HL-60 (cell line): ENCODE measurements at regions not wholly inside any gene's neighbourhood (a gene's known extent, or its start where the extent isn't known, plus 50 kb on each side); places are given as distances from the start of the nearest gene placed in this dataset.

Source experiments
- DNase-seq, 2 experiments: peaks; one replicate each; pipeline ENCODE4 v3.0.0-alpha.2; 2010 to 2020; ENCODE audit warnings: low read depth in 1 of 2, low spot score in 1 of 2
- H3K27ac ChIP-seq: fragments of 250-450 bp; sonication (Bioruptor Pico); replicated peaks from 2 replicates; pipeline ENCODE4 v1.5.1; 2020; ENCODE audit warnings: mild to moderate bottlenecking, moderate library complexity
- H3K27me3 ChIP-seq: fragments of 250-450 bp; sonication (Bioruptor Pico); 2 replicates; pipeline ENCODE4 v1.5.1; 2021; ENCODE audit warnings: mild to moderate bottlenecking, moderate library complexity; ENCODE audit not compliant: insufficient read depth, poor library complexity, severe bottlenecking
- H3K4me3 ChIP-seq: replicated peaks from 2 replicates; pipeline ENCODE4 v1.5.1; 2011; ENCODE audit warnings: mild to moderate bottlenecking, control low read depth, low read length; ENCODE audit not compliant: insufficient read depth
- GABPA ChIP-seq: IDR thresholded peaks from 2 replicates; pipeline ENCODE4 v1.6.1; 2012; ENCODE audit warnings: low read depth
- POLR2AphosphoS5 ChIP-seq: IDR thresholded peaks from 2 replicates; pipeline ENCODE4 v1.6.1; 2012; ENCODE audit warnings: low read depth
- SPI1 ChIP-seq: IDR thresholded peaks from 2 replicates; pipeline ENCODE4 v1.6.1; 2012; ENCODE audit warnings: low read depth, mild to moderate bottlenecking, borderline replicate concordance
- TF ChIP-seq, protein P1 (sequence below): IDR thresholded peaks from one replicate; pipeline ENCODE4 v1.5.1; 2011; ENCODE audit warnings: low read length, control low read depth, inconsistent platforms; ENCODE audit not compliant: insufficient read depth
- TF ChIP-seq, protein P2 (sequence below): IDR thresholded peaks from 2 replicates; pipeline ENCODE4 v1.6.1; 2012; ENCODE audit warnings: low read depth; ENCODE audit not compliant: insufficient replicate concordance

GRCh38 chr5:62718324-62718723, 139.7 kb downstream of the LRRC70 start:
- Histone ChIP-seq H3K4me3 (no peak overlapping the region), H3K27me3 (no peaks in the 10 kb centered on the region), H3K27ac (no peak overlapping the region)
- no peak for DNase-seq
- TF ChIP-seq POLR2AphosphoS5 (no peak), GABPA (no peak), SPI1 (no peak)
- TF ChIP-seq, protein P1, sequence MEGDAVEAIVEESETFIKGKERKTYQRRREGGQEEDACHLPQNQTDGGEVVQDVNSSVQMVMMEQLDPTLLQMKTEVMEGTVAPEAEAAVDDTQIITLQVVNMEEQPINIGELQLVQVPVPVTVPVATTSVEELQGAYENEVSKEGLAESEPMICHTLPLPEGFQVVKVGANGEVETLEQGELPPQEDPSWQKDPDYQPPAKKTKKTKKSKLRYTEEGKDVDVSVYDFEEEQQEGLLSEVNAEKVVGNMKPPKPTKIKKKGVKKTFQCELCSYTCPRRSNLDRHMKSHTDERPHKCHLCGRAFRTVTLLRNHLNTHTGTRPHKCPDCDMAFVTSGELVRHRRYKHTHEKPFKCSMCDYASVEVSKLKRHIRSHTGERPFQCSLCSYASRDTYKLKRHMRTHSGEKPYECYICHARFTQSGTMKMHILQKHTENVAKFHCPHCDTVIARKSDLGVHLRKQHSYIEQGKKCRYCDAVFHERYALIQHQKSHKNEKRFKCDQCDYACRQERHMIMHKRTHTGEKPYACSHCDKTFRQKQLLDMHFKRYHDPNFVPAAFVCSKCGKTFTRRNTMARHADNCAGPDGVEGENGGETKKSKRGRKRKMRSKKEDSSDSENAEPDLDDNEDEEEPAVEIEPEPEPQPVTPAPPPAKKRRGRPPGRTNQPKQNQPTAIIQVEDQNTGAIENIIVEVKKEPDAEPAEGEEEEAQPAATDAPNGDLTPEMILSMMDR = no peak
- TF ChIP-seq, protein P2, sequence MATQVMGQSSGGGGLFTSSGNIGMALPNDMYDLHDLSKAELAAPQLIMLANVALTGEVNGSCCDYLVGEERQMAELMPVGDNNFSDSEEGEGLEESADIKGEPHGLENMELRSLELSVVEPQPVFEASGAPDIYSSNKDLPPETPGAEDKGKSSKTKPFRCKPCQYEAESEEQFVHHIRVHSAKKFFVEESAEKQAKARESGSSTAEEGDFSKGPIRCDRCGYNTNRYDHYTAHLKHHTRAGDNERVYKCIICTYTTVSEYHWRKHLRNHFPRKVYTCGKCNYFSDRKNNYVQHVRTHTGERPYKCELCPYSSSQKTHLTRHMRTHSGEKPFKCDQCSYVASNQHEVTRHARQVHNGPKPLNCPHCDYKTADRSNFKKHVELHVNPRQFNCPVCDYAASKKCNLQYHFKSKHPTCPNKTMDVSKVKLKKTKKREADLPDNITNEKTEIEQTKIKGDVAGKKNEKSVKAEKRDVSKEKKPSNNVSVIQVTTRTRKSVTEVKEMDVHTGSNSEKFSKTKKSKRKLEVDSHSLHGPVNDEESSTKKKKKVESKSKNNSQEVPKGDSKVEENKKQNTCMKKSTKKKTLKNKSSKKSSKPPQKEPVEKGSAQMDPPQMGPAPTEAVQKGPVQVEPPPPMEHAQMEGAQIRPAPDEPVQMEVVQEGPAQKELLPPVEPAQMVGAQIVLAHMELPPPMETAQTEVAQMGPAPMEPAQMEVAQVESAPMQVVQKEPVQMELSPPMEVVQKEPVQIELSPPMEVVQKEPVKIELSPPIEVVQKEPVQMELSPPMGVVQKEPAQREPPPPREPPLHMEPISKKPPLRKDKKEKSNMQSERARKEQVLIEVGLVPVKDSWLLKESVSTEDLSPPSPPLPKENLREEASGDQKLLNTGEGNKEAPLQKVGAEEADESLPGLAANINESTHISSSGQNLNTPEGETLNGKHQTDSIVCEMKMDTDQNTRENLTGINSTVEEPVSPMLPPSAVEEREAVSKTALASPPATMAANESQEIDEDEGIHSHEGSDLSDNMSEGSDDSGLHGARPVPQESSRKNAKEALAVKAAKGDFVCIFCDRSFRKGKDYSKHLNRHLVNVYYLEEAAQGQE = no peak

- Histone ChIP-seq H3K4me3 (no peak overlapping the region), H3K27ac (no peak overlapping the region), H3K27me3 (no peaks in the 10 kb centered on the region)
- DNase-seq = no peak
- TF ChIP-seq GABPA (no peak), POLR2AphosphoS5 (no peak)
- TF ChIP-seq, protein P2 = no peak
Observed at GRCh38 chr5:62717301-62717933, 138.8 kb downstream of the LRRC70 start.

- DNase-seq = no peak
- no peak overlapping the region for H3K27ac ChIP-seq
- TF ChIP-seq POLR2AphosphoS5 (no peak), SPI1 (no peak)
- TF ChIP-seq, protein P1 = no peak
- TF ChIP-seq, protein P2 = no peak
- no peak overlapping the region for H3K4me3 ChIP-seq
- H3K27me3 ChIP-seq = no peaks in the 10 kb centered on the region
Observed at GRCh38 chr5:62714296-62714695, 135.7 kb downstream of the LRRC70 start.
